ENCODE measurements at regions not wholly inside any gene's neighbourhood (a gene's known extent, or its start where the extent isn't known, plus 50 kb on each side); places are given as distances from the start of the nearest gene placed in this dataset.
"Not testable (repeated sequence)": the region's sequence is repeated elsewhere in the genome, so short reads cannot be mapped to it uniquely, and the experiment has no call there.

DNA sequence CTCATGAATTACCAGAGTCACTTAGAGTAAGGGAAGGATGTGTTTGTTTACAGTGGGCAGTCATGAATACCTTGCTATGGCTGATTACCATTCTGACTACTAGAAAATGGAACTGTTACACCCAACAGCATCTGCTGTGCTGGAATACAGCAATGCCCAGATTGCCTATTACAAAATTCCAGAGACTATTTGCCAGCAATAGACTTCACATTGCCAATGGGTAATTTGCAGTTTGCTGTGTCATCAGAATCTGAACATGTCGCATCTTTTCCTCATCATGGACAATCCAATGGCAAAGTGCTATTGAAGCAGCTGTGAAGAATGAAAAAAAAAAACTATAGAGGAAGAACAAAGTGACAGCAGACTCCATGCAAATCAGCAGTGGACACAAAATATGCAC, 356.6 kb downstream of the CXXC4 start:
- DNase-seq (ENCODE audit: low spot score) = no peak
- no peak for FAIRE-seq

DNA sequence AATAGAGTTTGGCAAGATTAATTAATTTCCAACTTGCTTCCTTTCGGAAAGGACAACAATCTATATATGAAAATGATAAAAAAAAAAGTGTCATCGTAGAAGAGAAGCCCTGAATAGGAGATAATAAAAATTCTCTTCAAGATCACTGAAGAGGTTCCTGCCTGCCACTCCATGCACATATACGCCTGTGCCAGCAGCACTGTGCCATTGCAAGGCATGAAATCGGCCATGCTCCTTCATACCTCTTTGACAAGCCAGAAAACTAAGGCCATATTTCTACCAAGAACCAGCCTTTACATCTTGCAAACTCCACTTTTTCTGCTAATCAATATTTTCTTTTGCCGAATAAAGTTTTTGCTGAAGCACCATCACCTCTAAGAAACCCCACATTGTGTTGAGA, 365.5 kb downstream of the CXXC4 start:
- FAIRE-seq (no peak), DNase-seq (ENCODE audit: low spot score) (no peak)

DNA sequence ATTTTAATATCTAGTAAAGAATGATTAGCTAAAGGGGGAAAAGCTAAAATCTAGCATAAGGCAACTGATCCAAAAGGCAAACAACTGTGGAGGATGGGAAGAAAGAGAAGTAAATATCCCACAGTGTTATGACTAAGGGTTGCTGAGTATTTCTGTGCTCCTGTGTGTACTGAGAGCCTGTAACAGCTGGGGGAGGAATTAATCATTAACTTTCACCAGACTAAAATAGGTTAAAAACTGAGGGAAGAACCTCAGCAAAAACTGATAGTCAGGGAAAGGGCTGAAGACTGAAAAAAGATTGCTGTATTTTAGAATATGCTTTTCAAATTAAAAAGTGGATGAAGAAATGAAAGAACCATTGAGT, 365.9 kb downstream of the CXXC4 start:
- peak; percentile 40 for DNase-seq (ENCODE audit: low spot score)
- peak; percentile 69 for FAIRE-seq

DNA sequence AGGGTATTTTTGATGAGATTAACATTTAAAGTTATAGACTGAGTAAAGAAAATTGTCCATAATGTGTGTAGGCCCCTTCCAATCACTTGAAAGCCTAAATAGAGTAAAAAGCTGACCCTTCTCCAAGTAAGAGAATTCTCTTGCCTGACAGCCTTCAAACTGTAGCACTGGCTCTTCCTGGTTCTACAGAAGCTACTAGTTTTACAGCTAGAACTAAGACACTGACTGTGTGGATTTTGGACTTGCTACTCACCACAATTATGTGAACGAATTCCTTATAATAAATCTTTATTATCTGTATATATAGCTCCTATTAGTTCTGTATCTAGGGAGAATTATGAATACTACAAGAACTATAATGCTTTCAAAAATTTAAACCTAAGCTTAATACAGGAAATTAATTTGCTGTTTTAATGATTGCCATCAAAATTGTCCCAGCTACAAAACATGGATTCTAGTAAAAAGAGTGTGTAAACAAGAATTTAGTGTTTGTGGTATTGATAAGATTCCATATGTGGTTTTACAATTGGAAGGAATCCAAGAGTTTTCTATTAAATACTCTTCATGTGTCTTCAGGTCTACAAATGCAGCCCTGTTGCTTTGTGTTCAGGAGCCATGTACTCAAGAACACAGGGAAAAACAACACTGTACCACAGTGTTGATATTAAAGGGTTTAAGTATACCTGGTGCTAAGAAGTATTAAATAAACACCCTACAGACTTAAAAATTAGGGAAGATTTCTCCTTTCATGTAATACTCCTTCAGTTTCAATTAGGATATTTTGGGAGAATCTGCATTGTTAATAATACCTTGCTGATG, 366.5 kb downstream of the CXXC4 start:
- no peak for FAIRE-seq
- no peak for DNase-seq (ENCODE audit: low spot score)

DNA sequence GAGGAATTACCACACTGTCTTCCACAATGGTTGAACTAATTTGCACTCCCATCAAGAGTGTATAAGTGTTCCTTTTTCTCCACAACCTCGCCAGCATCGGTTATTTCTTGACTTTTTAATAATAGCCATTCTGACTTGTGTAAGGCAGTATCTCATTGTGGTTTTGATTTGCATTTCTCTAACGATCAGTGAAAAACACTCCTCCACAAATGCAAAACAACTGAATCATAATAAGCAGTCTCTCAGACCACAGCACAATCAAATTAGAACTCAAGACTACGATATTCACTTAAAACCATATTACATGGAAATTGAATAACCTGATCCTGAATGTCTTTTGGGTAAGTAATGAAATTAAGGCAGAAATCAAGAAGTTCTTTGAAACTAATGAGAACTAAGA, 371.7 kb downstream of the CXXC4 start:
- DNase-seq (ENCODE audit: low spot score) (no peak), FAIRE-seq (no peak)

DNA sequence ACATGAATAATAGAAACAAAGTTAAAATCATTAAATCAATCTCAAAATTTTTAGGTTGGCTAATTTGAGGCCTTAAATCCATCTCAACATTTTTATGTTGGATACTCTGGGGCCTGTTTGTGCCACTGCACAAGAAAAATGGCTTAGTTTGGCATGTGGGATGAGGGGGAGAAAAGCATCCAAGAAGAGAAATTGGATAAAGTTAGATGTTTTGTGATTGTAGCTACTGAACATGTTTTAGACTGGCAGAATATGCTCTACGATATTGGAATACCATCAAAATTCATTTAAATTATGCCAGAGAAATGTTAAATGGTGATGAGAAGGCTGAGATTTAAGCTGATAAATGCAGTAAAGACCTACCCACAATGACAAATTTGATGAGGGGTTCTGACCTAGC, 376.9 kb downstream of the CXXC4 start:
- no peak for FAIRE-seq
- no peak for DNase-seq (ENCODE audit: low spot score)

DNA sequence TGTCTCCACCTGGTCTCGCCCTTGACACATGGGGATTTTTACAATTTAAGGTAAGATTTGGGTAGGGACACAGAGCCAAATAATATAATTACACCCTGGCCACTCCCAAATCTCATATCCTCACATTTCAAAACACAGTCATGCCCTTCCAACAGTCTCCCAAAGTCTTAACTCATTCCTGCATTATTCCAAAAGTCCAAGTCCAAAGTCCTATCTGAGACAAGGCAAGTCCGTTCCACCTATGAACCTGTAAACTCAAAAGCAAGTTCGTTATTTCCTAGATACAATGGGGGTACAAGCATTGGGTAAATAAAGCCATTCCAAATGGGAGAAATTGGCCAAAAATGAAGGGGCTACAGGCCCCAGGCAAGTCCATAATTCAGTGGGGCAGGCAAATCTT, 380.8 kb downstream of the CXXC4 start:
- FAIRE-seq (no peak), DNase-seq (ENCODE audit: low spot score) (no peak)

DNA sequence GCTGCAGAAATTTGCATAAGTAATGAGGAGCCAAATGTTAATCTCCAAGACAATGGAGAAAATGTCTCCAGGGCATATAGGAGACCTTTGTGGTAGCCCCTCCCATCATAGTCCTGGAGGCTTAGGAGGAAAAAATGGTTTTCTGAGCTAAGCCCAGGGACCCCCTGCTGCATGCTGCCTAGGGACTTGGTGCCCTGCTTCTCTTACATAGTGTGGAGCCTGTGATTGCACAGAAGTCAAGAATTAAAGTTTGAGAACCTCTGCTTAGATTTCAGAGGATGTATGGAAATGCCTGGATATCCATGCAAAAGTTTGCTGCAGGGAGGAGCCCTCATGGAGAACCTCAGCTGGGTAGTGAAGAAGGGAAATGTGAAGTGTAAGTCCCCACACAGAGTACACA, 379.4 kb upstream of the TACR3 start:
- FAIRE-seq = no peak
- no peak for DNase-seq (ENCODE audit: low spot score)

DNA sequence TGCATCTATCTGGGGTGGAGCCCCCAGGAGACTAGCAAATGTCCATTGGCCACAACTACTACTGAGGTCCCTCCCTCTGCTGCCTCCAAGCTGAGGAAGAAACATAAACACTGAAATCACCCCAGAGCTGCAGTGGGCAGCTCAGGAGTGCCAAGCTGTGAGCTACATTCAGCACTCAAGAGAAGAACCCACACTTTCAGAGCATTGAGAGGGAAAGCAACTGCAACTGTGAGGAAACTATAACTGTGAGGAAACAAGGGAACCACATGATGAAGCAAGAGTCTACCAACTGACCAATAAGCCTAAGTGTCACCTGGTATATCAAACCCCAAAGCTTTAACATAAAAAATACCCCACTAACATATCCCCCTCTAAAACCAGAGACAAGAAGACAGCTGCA, 373.5 kb upstream of the TACR3 start:
- no peak for FAIRE-seq
- no peak for DNase-seq (ENCODE audit: low spot score)

DNA sequence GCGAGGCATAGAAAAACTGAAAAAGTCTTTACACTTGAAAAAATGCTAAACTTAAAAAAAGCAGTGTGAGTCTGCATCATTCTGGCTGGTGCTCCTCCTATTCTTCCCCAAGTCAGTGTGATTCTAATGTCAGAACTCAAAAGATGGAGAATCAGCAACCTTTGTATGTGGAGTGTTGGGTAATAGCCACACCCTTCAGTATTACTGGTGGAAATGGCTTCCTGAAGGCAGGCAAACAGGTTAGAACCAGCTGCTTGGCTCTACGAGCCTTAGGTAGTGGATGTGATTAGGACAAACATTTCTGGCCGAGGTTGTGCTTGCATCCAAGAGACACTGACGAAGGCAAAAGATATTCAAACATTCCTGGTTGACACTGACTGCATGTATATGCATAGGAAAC, 353.4 kb upstream of the TACR3 start:
- DNase-seq (ENCODE audit: low spot score) (no peak), FAIRE-seq (no peak)

DNA sequence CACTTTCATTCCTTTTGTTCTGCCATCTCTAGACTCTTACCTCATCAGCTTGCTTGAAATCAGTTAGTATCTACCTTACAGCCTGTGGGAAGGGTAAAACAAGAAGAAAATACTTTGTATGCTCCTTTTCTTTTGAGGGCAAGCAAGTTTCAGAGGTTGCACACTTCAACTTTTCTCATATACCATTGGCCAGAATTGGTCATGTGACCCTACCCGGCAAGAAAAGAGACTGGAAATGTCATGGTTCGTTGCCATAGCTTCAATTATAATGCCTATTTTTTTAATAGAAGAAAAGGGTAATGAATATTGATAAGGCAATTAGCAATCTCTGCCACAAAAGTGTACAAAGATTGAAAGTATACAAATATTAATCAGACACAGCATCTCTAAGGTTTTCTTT, 346.7 kb upstream of the TACR3 start:
- DNase-seq (ENCODE audit: low spot score) (no peak), FAIRE-seq (no peak)

DNA sequence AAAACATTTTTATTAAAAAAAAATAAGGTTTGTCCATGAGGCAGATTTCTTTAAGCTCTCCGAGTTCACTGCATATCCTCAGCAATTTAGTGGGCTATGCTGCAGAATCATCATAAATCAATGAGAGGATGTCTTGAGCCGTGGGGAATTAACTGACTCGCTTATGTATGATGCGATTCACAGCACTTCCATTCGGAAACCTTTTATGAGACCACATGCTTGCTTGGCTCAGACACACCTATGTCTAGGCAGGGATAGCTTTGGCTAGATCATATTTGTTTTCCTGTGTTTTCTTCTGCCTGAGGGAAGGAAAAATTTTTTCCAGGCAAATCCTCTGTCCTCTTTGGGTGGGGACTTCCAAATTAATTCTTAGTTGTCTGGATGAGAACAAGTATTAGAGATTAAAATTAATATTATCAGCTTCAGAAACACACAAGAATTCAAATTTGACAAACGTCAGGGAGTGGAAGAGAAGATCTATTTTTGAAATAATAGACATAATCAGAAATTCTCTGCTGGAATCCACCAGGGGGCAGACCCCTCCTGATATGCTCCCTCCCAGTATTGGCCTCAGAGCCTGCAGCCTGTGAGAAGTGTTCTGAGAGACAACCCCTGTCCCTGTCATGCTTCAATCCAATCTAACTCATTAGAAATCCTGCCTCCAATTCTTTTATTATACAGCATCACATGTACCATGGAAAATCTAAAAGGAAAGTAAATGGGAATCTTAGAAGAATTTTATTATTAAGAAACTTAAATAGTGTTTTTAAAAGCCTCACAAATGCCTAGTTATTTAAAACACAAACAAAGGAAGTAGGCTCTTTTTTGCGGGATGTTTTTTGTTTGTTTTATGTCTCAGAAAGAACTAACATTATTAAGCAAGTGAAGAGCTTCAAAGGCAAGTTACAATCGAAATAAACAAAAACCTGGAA, 345.1 kb upstream of the TACR3 start:
- FAIRE-seq (no peak), DNase-seq (ENCODE audit: low spot score) (no peak)

DNA sequence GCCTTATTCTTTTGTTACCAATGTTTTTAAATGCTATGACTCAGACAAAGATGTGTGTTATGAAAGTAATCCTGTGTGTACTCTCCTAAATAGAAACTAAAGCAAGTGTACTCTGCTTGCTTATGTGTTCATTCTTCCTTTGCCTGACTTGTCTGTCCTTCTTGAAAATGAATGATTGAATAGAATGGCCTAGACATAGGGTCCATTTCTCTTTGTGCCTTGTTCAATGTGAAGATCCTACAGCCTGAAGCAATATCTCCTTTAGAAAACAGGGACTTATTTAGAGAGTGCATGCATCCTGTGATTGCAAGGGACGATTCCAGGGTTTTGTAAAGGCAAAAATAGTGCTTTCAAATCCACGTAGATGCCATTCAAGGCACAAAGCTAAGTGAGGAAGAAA, 343.6 kb upstream of the TACR3 start:
- DNase-seq (ENCODE audit: low spot score) (no peak), FAIRE-seq (no peak)

DNA sequence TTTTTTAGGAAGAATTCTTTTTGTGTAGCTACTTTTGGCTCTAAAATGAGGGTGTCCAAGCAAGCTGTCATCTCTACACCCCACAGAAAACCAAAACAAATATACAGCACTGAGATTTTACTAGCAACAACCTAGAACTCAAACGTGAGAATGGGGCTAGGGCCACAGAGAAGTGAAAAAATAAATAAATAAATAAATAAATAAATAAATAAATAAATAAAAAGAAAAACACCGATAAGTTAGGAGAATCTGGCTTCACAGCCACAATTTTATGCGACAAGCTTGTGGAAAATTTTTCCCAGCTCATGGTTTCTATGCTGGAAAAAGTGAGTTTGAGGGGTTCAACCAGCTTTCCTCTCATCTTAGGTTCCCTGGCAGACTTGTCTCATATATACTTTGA, 324.6 kb upstream of the TACR3 start:
- DNase-seq (ENCODE audit: low spot score) (no peak), FAIRE-seq (no peak)

DNA sequence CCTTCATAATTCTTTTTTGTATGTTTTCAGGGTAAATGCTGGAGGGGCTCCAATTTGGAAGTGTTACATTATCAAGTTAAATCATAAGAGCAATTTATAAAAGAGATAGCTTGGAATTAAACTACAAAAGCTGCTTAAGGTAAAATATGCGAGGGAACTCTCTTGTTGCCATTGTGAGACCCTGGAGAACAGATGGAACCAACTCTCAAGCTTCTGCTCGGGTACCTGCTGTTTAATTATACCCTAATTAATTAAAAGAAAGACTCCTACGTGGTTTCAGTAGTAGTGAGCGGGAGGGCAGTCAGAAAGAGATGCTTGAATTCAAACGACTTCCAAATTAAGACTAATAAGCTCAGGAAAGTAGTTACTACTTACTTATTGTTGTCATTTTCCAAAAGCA, 313.1 kb upstream of the TACR3 start:
- FAIRE-seq (no peak), DNase-seq (ENCODE audit: low spot score) (no peak)

DNA sequence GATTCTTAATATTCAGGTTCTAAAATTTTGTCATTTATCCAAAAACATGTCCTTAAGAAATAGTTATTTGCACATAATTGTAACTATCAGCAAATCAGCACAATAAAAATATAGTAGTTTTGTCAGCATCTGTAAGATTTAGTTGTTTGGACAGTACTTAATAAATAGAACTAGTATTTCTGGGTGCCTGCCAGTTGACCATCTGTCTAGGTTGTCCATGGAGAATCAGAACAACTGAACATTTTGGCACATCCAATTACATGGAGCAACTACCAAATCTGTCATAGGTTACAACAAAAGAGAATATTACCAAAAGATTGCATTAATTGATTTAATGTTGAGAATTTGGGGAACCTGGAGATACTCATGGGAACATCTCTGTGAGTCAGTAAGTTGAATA, 305.5 kb upstream of the TACR3 start:
- DNase-seq (ENCODE audit: low spot score) (no peak), FAIRE-seq (no peak)

DNA sequence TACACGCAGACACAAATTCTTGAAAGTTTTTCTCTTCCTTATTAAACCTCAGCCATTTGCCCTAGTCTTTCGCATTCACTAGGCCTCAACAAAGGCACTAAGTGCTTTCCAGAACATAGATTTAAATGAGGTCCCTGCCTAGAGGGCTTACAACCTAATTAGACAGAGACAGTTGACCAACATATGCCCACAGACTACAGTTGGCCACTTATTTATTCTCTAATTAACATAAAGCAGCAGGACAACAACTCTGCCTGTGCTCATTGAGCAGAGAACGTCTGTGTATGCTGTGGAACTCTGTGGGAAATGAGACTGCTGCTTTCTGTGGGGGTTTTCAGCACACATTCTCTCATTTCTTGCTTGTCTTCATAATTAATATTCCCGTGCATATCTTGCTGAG, 303.0 kb upstream of the TACR3 start:
- FAIRE-seq = no peak
- DNase-seq (ENCODE audit: low spot score) = no peak

DNA sequence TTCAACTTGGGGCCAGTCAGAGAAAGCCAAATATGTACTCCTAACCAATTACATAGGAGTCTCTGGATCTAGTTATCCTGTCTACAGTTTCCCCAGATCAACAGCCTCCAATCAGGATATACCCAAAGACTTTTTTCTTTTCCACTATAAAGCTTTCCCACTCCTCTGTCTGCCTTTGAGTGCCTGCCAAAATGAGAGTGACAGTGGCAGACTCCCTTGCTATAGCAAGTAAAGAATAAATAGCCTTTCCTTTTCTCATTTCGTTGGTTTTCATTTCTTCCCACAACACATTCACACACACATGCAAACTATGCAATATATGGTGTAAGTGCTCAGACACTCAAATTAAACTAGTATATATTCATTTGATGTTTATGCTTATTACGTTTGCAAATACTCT, 302.4 kb upstream of the TACR3 start:
- FAIRE-seq (no peak), DNase-seq (ENCODE audit: low spot score) (no peak)

DNA sequence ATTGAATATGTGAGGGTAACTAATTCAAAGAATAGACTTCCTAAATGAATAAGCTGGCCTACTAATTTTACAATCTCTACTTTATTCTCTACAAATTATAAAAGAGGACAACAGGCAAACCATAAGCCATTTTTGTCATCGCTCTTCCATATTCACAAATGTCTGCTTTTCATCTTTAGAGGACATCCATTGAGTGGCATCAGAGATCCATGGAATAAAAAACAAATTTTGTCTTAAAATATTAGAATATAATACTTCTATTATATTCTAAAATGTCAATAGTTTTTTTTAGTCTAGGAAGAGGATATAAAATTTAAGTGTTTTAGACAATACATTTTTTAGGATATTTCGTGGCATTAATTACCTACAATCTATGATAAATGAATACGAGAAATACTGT, 300.9 kb upstream of the TACR3 start:
- FAIRE-seq (no peak), DNase-seq (ENCODE audit: low spot score) (no peak)

DNA sequence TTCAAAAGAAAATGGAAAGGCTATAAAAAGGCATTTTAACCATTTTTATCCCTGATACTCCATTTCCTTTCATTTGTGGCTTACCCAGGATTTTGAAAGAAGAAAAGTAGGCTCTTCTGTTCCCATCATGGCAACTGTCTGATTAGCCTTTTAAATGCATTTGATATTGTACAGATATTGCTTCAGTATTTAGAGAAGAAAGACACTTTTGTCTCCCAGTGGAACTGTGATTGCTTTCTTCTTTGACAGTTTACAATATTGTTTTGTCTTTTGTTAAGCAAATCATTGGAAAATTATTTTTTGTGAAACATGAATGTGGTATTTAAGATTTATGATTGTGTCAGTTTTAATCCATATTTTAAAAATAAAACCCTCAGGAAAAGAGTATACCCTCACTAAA, 297.4 kb upstream of the TACR3 start:
- no peak for DNase-seq (ENCODE audit: low spot score)
- no peak for FAIRE-seq

DNA sequence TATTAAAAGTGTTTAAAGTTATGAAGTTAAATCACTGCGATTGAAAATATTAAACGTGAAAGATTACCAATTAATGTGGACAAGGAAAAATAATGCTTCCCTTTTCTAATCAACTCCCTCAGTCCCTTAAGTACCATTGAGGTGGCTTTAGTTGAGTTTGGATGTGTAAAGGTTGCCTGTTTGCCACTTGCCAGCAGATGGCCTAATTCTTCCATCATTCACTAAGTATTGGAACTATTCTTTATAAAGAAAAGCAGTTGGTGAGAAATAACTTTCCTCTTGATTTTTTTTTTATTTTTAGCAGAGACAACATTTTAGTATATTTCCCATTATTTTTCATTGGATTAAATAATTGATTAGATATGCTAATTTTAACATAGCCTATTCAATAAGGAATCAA, 295.9 kb upstream of the TACR3 start:
- DNase-seq (ENCODE audit: low spot score) = no peak
- no peak for FAIRE-seq

DNA sequence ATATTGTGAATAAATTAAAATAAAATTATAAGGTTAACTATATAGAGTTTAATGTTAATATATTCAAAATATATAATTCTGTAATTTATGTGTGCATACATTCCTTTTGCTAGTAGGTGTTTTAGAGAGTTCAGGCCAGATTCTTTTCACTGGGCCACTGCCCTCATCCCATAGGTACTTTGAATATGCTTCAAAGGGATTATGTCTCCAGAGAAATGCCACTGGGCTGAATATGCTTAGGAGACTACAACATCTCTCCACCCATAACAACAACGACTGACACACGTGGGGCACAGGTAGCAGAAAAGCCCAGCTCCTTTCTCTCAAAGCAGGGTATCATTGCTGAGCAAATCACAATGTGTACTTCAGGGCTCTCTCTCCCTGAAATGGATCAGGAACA, 290.9 kb upstream of the TACR3 start:
- DNase-seq (ENCODE audit: low spot score) = no peak
- no peak for FAIRE-seq

DNA sequence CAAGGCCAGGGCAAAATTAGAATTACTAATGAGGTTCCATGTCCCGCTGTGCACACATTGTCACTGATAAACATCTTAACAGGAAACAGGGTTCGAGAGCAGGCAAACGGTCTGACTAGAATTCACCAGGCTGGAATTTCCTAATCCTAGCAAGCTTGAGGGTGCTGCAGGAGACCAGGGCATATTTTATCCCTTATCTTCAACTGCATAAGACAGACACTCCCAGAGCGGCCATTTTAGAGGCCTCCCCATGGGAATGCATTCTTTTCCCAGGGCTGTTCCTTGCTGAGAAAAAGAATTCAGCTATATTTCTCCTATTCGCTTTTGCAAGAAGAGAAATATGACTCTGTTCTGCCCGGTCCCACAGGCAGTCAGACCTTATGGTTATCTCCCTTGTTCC, 282.5 kb upstream of the TACR3 start:
- DNase-seq (ENCODE audit: low spot score); FAIRE-seq: not testable (repeated sequence)

All from RCC 7860 (cell line).